Bone marrow (tissue), 2 donors: ENCODE measurements at regions not wholly inside any gene's neighbourhood (a gene's known extent, or its start where the extent isn't known, plus 50 kb on each side); places are given as distances from the start of the nearest gene placed in this dataset.

ENCODE experiments used
- DNase-seq, 2 donors: peaks; one replicate each; lab custom pipeline; 2025; lab: John Stamatoyannopoulos, UW

DNA sequence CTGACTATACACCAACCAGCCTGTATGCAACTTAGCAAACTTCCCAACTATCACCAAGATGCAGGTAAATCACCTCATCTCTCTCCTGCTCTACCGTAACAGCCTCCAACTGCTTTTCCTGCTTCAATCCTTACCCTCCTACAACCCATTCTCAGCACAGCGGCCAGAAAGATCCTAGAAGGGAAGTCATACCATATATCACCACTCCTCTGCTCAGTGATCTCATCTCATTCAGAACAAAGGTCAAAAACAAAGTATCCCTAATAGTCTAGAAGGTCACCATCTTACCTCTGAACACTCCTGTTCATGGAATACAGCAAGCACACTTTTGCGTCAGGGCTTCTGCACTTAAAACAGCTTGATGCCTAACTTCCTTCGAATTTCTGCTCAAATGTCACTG lies 62.2 kb upstream of the RNF38 start:
- no peak for DNase-seq

DNA sequence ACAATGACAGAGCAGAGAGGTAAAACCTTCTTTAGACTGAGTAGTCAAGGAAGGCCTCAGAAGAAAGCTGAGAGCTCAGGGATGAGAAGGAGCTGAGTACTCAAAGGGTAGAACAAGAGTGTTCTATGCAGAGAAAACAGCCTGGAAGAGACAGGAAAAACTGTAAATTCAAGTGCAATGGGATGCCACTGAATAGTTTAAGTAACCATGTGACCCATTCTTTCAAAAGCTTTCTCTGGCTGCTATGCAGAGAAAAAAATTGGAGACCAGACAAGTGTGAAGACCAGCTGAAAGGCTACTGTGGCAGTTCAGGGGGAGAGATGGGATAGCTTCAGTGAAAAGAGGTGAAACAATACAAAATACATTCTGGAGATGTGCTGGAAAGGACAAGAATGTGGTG lies 61.3 kb upstream of the RNF38 start:
- DNase-seq, result no peak

GRCh38 chr9:36458430-36458915 lies 58.4 kb upstream of the RNF38 start:
- peak in 1 of 2 donors; percentile 63 for DNase-seq

DNA sequence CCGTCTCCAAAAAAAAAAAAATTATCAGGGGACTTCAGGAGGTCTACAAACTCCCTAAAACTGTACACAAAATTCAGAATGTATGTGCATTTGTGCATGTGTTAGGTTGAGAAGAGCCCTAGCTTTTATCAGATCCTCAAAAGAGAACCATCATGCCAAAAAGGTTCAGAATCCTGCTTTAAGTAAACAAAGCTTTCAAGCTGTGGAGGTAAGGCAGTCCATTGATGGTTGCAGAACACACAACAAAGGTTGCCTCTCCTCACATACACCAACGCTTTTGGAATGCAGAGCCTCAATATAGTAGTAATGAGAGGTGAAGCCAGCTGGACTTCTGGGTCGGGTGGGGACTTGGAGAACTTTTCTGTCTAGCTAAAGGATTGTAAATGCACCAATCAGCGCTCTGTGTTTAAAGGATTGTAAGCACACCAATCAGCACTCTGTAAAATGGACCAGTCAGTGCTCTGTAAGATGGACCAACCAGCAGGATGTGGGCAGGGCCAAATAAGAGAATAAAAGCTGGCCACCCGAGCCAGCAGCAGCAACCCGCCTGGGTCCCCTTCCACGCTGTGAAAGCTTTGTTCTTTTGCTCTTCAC lies 57.9 kb upstream of the RNF38 start:
- no peak for DNase-seq

DNA sequence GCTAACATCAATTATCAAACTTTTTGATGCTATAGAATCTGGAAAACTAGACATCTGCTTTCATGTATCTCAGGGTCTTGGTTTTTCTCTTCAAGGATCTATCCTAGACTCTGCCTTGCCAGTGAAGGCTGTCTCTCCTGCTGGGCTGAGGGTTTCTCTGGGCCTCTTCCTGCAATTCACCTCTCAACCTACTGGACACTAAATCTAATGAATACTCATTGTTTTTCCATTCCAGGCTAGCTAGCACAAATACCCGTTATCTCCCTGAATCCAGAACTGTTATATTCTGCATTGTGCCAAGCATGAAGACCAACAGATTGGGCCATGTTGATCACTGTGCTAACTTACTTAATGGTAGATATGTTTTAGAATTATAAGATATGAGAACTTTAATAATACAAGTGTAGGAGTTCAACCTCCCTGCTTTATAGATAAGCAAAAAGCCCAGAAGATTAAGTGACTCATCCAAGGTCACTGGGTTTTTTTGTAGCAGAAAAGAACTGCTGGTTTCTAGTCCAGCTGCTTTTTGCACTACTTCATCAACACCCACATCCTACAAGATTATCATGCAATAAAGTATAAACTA lies 56.5 kb upstream of the RNF38 start:
- no peak for DNase-seq

DNA sequence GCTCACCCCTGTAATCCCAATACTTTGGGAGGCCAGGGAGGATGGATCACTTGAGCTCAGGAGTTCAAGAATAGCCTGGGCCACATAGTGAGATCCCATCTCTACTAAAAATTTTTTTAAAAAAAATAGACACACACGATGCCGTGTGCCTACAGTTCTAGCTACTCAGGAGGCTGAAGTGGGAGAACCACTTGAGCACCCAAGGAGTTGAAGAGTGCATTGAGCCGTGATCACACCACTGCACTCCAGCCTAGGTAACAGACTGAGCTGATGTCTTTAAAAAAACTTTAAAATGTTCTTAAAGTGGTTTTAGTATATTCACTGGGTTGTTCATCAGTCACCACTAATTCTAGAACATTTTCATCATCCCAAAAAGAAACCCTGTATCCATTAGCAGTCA lies 51.9 kb upstream of the RNF38 start:
- DNase-seq, result no peak

DNA sequence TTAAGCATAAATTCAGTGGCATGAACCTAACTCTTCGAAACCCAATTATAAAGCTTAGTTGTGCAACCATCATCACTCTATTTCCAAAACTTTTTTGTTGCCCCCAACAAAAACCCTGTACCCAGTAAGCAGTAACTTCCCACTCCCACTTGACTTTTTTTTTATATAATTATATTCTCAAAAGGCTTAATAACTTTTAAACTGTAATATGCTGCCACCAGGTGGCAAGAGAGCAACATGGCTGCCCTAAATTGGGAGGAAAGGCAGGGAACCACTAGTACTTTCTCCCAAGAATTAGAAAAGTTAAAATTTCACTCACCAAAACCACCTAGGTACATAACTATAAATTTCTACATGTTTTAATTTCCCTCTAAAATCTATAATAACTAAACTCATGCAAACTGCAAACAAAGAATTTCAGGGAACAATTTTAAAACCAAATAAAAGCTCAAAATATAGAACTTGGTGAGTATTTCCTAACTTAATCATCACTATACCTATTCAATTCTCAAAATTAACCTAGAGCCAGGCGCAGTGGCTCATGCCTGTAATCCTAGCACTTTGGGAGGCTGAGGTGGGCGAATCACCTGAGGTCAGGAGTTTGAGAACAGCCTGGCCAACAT lies 50.2 kb upstream of the RNF38 start:
- DNase-seq, result peak in 1 of 2 donors; percentile 25
